GM21381 (cell line): ENCODE measurements at regions not wholly inside any gene's neighbourhood (a gene's known extent, or its start where the extent isn't known, plus 50 kb on each side); places are given as distances from the start of the nearest gene placed in this dataset.
"Not testable (repeated sequence)": the region's sequence is repeated elsewhere in the genome, so short reads cannot be mapped to it uniquely, and the experiment has no call there.

Source experiments
- ATAC-seq: cut with Tn5 transposase; IDR thresholded peaks from one replicate; pipeline ENCODE4 v1.9.1; 2021; ENCODE audit warnings: mild to moderate bottlenecking, moderate library complexity; ENCODE audit not compliant: unreplicated experiment

GRCh38 chr7:19623676-19624075 lies 85.2 kb downstream of the POLR1F start:
- ATAC-seq = no peak

GRCh38 chr7:19621740-19622139 lies 87.1 kb downstream of the POLR1F start:
- ATAC-seq = no peak

- ATAC-seq = no peak
These were observed 88.4 kb downstream of the POLR1F start for GRCh38 chr7:19620470-19620869.

- no peak for ATAC-seq
These were observed 89.7 kb downstream of the POLR1F start for GRCh38 chr7:19619122-19619521.

GRCh38 chr7:19617901-19618300 lies 90.9 kb downstream of the POLR1F start:
- no peak for ATAC-seq

GRCh38 chr7:19610194-19610943 lies 98.5 kb downstream of the POLR1F start:
- ATAC-seq = no peak

GRCh38 chr7:19589446-19589845 lies 119.4 kb downstream of the POLR1F start:
- no peak for ATAC-seq

GRCh38 chr7:19587291-19587690 lies 121.5 kb downstream of the POLR1F start:
- ATAC-seq = no peak

- ATAC-seq = no peak
These were observed 123.1 kb downstream of the POLR1F start for GRCh38 chr7:19585761-19586160.

GRCh38 chr7:19575909-19576557 lies 132.8 kb downstream of the POLR1F start:
- ATAC-seq = no peak

- ATAC-seq = no peak
These were observed 134.7 kb downstream of the POLR1F start for GRCh38 chr7:19574131-19574530.

GRCh38 chr7:19572566-19572965 lies 136.3 kb downstream of the POLR1F start:
- no peak for ATAC-seq

GRCh38 chr7:19567011-19567410 lies 141.8 kb downstream of the POLR1F start:
- no peak for ATAC-seq

- no peak for ATAC-seq
These were observed 143.2 kb downstream of the POLR1F start for GRCh38 chr7:19565602-19566001.

- no peak for ATAC-seq
These were observed 147.6 kb downstream of the POLR1F start for GRCh38 chr7:19561121-19561805.

GRCh38 chr7:19560111-19560883 lies 148.5 kb downstream of the POLR1F start:
- ATAC-seq = no peak

- no peak for ATAC-seq
These were observed 150.3 kb downstream of the POLR1F start for GRCh38 chr7:19558527-19558926.

GRCh38 chr7:19557726-19558465 lies 150.9 kb downstream of the POLR1F start:
- no peak for ATAC-seq

- ATAC-seq = no peak
These were observed 154.3 kb downstream of the POLR1F start for GRCh38 chr7:19554581-19554980.

GRCh38 chr7:19552576-19552975 lies 156.3 kb downstream of the POLR1F start:
- no peak for ATAC-seq

- ATAC-seq = not testable (repeated sequence)
These were observed 159.6 kb downstream of the POLR1F start for GRCh38 chr7:19549246-19549645.
